SK-MEL-5 (cell line): ENCODE measurements at regions not wholly inside any gene's neighbourhood (a gene's known extent, or its start where the extent isn't known, plus 50 kb on each side); places are given as distances from the start of the nearest gene placed in this dataset.
"Not testable (repeated sequence)": the region's sequence is repeated elsewhere in the genome, so short reads cannot be mapped to it uniquely, and the experiment has no call there.

Experiments
- DNase-seq: peaks from one replicate; pipeline ENCODE4 v3.0.0-alpha.2; 2016; ENCODE audit warnings: low read depth, low spot score
- in situ Hi-C: cut with HindIII; loops from 2 replicates; pipeline ENCODE4 v1.10.0; 2016; ENCODE audit warnings: low sequenced_read_pairs, high pct_unique_total_duplicates, low pct_unique_long_range_greater_than_20kb

- no peak for DNase-seq
- in situ Hi-C loops: no loop called here
Measured at GRCh38 chr10:70982443-70982842, 94.1 kb upstream of the PCBD1 start.

- in situ Hi-C loops: no loop called here
- DNase-seq: no peak
Measured at GRCh38 chr10:70984986-70985722, 96.8 kb upstream of the PCBD1 start.

- in situ Hi-C loops: no loop called here
- DNase-seq: no peak
Measured at GRCh38 chr10:70985824-70986622, 97.7 kb upstream of the PCBD1 start.

- DNase-seq: no peak
Measured at GRCh38 chr10:70986623-70986950, 98.2 kb upstream of the PCBD1 start.

GRCh38 chr10:70987396-70988130, 99.2 kb upstream of the PCBD1 start:
- DNase-seq: no peak
- in situ Hi-C loops: no loop called here

More at GRCh38 chr10:70986623-70986950, 98.2 kb upstream of the PCBD1 start:
- in situ Hi-C loops: no loop called here

- in situ Hi-C loops, DNase-seq: not testable (repeated sequence)
Measured at GRCh38 chr10:70990156-70990555, 101.8 kb upstream of the PCBD1 start.

GRCh38 chr10:70990681-70991080, 102.3 kb upstream of the PCBD1 start:
- in situ Hi-C loops: no loop called here
- no peak for DNase-seq

- in situ Hi-C loops: no loop called here
Measured at GRCh38 chr10:70991140-70992124, 103.1 kb upstream of the PCBD1 start.

GRCh38 chr10:70992436-70992835, 104.1 kb upstream of the PCBD1 start:
- DNase-seq: no peak
- in situ Hi-C loops: no loop called here

More at GRCh38 chr10:70991140-70992124, 103.1 kb upstream of the PCBD1 start:
- DNase-seq: no peak

- DNase-seq: peak; percentile 33
- in situ Hi-C loops: no loop called here
Measured at GRCh38 chr10:70993051-70993450, 104.7 kb upstream of the PCBD1 start.

- no peak for DNase-seq
- in situ Hi-C loops: no loop called here
Measured at GRCh38 chr10:70996549-70996948, 108.2 kb upstream of the PCBD1 start.

- in situ Hi-C loops: no loop called here
- DNase-seq: no peak
Measured at GRCh38 chr10:70997236-70997635, 108.9 kb upstream of the PCBD1 start.

GRCh38 chr10:70998086-70998485, 109.7 kb upstream of the PCBD1 start:
- in situ Hi-C loops: no loop called here
- DNase-seq: no peak

- DNase-seq: no peak
- in situ Hi-C loops: no loop called here
Measured at GRCh38 chr10:71001470-71001869, 113.1 kb upstream of the PCBD1 start.

GRCh38 chr10:71004176-71005075, 116.1 kb upstream of the PCBD1 start:
- in situ Hi-C loops: no loop called here
- no peak for DNase-seq
